HG02884 (cell line): ENCODE measurements at regions not wholly inside any gene's neighbourhood (a gene's known extent, or its start where the extent isn't known, plus 50 kb on each side); places are given as distances from the start of the nearest gene placed in this dataset.

Experiments used
- ATAC-seq: cut with Tn5 transposase; IDR thresholded peaks from one replicate; pipeline ENCODE4 v1.9.1; 2021; ENCODE audit warnings: mild to moderate bottlenecking, moderate library complexity; ENCODE audit not compliant: unreplicated experiment

- ATAC-seq = no peak
These were observed 169.0 kb downstream of the BUD13 start for GRCh38 chr11:116603728-116604323.

DNA sequence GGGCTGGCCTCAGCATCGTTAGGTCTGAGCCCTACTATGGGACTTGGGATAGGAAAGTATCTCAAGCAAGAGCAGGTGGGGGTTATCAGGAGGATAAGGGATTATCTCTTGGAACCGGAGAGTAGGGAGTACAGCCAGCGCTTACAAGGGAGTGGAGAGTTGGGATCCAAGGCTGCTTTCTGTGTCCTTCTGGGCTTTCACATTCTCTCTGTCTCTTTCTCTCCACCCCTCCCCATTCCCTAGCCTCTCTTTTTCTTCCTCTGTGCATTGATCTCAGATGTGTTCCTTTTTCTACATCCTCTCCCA, 170.2 kb downstream of the BUD13 start:
- no peak for ATAC-seq

DNA sequence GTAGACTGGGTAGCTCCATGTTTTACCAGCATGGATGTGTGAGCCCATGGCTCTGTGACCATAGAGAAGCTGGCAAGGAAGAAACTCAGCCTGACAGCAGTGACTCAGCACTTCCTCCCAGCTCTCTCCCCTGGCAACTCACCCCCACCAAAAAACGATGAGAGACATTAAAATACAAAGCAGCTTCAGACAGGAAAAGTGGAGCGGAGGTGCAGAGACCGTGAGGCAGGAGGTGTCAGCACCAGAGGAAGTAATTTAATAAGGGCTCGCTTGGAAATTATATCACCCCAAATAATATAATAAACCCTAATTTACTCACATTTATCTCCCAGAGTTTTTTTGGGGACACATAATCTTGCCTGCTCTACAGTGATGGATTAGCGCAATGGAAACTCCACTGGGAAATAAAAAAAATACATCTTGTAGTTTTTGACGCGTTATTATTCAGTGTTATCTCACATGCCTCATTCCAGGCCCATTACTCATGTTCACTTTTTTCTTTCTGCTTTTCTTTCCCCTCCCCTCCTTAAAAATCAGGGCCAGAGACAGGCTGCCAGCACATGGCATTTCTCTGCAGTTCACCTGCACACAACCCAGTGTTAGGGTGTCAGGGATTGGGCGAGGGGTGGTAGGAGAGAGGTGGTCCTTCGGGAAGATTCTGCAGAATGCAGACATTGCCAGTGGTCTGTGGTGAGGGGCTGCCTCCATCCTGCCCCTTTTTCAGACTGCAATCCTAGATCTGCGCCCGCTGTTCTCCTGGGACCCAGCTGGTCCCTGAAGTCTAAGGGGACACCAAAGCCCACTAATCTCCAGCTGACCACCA, 170.8 kb downstream of the BUD13 start:
- ATAC-seq = no peak

DNA sequence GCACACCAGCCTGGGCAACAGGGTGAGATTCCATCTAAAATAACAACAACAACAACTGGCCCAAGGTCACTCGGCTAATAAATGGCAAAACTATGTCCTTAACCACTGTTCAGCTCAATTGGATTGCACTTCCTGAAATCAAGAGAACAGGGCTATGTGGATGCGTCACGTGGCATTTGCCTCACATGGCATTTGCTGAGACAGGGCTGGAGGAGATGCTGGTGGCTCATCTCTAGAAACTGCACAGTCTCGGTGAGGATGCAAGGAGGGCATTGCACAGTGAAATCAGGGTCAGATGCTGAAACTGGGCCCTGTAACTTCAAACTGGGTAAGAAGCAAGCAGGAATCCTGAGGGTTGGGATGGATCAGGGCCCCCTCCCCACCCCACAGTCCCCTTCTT, 171.9 kb downstream of the BUD13 start:
- ATAC-seq = no peak

DNA sequence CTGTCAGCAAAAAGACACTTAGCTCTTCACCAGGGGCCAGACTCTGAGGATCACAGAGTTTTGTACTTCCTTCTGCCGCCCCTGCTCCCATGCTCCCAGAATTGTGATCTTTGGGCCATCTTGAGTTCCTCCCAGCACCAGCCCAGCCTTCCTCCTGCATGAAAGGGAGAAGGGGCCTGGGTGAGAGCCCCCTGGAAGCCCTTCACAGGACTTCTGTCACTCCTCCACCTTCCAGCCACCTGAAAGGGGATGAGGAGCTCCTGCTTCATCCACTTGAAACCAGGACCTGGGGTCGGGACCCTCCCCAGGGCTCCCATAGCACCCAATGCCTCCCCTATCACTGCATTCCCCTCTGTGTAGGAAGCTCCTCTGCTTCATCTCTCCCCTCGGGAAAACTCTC, 174.2 kb downstream of the BUD13 start:
- no peak for ATAC-seq

DNA sequence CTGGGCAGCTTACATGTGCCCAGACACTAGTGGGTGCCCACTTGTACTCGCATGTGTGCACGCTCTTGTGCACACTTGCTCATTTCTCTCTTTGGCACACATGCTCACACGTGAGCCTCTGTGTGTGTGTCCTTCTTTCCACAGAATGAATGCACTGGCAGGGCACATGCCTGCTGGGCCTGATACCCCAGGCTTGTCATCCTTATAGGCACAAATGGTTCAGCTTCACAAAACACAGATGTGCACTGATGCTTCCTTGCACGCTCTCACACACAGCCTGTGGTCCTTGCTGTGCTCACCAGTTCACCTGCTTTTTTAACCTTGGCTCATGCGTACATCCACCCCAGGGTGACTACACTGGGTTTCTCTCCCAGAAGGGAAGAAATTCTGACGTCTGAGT, 174.8 kb downstream of the BUD13 start:
- no peak for ATAC-seq

DNA sequence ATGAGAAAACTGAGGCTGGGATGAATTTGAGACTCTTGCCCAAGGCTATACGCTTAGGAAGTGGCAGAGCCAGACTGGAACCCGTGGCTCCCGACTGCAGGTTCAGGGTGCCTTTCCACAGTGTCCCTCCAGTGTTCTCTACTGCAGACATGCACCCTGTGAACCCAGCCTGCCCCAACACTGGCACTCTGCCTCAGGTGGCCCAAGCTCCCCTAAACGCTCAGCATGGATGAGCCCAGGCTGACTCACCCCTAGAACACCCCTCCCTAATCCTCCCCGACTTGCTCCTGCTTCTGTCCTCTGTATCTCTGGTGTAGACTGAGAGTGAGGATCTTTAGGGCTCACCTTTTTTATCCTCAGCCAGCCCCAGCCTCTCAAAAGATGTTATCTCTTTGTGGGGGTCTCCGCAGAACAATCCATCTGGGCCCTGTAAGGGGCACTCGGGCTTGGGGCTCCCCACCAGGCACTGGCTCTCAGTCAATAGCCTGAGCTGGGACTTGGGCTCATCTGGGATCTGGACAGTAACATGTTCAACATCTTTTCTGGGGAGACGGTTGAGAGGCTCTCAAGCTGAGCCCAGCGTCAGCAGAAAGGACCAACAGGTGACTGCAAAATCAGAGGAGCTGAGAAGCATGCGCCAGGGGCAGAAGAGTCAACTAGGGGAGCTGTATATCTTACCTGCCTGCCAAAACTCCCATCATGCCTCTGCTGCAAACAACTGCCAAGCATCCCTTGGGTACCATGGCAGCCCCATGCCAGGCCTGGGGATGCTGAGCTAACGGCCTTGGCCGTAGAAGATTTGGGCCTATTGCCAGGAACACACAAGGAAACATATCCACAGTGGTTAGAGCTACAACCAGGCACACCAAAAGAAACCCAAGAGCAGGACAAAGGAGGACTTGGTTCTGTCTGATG, 176.2 kb downstream of the BUD13 start:
- no peak for ATAC-seq

- no peak for ATAC-seq
These were observed 177.4 kb downstream of the BUD13 start for GRCh38 chr11:116595305-116595880.

DNA sequence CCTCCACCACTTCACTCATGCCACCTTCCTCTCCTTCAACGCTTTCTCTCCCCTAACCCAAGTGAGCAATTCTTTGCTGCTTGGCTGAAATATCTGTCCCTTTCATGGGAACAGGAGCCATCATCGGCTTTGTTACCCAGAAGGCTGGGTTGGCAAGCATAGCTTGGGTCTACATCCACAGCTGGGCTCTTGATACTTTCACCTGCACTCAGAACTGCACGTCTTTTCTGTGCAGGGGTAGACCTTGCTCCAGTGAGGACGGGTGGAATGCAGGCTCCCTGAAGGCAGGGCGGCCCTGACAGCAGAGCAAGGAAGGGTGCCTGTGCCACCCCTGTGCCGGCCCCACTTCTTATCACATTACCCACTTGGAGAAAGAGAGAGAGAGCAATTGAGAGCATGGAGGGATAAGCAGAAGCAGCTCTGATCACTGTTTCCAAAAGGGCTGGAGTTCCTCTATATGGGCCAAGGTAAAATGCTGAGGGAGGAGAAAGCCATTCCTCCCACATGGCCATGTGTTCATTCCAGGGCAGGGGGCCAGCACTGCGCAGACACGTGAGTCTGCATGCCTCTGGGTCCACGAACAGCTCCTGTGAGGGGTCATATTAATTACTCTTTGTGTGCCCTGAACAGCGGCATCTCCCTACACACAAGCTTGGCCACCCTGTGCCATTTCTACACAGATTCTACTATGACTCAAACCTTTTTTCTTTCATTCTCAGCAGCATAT, 181.8 kb downstream of the BUD13 start:
- no peak for ATAC-seq

DNA sequence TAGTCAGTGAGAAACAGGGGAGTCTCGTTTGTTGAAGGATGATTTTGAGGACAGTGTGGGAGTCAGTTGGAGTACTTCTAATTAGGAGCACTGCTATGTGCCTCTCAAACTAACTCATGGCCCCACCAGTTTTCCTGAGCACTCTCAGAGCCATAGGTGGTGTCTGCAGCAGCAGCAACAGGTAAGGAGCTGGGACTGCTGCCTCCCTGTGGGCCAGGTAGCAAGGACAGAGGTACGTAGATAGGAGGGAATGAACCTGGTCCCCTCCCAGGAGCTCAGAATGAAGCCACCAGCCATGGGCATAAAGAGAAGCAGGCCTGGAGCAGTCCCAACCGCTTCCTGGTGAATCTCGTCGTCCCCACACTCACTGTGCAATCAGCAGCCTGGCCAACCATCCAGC, 183.4 kb downstream of the BUD13 start:
- ATAC-seq = no peak

DNA sequence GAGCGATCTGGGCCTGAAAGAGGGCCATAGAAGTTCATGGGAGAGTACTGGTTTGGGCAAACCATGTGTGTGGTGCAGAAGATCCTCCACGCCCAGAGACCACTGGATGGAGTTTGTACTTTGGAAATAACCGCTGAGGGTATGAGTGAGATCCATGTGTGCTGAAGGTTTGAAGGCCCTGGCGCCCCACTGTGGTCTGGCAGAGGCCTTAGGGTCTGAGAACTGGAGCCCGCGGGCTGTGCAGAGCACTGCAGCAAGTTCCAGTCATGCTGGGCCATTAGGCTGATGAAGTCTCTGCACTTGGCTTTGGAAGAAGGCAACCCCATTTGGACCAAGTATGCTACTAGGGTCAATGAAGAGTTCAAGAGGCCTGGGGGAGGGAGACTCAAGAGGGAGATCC, 186.4 kb downstream of the BUD13 start:
- no peak for ATAC-seq

GRCh38 chr11:116582571-116582970, 190.2 kb downstream of the BUD13 start:
- ATAC-seq = no peak

DNA sequence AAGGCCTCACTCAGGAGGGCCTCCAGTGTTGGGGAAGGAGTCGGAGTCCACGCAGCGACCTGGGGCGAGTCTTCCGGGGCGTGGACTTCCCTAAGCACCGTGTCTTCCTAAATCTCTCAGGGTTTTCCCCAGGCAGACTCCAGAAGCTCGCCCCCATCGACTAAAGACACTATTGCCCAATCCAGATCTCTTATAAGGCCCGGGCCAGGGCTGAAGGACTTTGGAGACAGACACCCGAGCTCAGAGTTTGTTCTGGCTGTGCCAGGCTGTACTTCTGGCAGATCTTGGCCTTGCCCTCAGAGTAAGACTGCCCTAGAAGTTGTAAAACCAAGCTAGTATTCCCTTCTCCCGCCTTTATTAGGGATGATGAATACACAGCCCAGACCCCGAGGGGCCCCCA, 191.4 kb downstream of the BUD13 start:
- no peak for ATAC-seq

DNA sequence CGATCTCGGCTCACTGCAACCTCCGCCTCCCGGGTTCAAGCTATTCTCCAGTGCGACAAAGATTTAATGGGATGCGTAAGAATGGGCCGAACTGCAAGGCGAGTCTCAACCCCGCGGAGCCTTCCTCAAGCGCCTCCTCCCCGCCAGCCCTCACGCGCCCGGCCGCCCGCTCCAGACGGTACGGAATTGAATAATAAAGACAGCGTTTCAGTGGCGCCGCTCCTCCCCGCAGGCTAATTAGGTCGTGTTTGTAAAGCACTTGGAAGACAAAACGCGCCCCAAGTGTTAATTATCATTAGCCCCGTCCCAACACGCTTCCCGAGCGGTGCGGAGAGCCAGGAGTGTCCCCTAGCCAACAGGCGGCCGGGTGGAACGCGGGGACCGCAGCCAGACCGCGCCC, 192.0 kb downstream of the BUD13 start:
- no peak for ATAC-seq

DNA sequence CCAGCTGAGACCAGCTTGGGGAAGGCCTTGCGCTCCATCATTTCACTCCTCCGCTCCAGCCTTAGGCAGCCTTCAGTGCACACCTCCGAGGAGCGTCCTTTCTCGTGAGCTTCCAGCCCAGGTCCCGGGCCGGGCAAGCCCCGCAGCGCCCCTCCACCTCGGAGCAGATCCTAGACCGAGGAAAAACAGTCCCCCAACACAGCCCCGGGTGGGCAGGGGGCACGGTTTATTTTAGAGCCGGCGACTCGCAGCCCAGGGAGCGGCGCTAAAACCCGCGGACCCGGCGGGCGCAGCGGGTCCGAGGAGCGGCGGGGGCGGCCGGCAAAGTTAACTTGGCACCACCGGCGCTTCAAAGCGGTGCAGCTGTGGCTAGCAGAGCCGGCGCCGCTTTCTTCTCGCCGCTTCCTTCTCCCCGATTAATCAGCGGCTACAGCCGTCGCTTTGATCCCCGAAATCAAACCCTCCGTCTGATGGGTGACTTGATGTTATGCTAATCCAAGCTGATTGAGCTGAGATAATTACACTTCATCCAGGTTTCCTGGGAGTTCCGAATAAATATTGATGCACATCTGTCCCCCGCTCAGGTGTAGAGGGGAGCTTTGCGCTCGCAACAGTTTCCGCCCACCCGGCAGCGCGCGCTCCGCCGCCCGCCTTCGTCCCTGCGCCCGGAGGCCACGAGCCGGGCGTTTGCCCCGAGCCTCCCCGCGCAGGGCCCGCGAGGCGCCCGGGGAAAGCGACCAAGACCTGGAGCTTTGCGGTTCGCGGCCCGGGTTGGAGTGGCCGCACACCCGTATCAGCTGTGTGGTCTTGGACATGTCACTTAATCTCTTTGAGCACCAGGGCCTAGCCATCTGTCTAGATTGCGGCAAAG, 192.7 kb downstream of the BUD13 start:
- no peak for ATAC-seq

- no peak for ATAC-seq
These were observed 193.6 kb downstream of the BUD13 start for GRCh38 chr11:116579031-116579653.

- ATAC-seq = no peak
These were observed 194.8 kb downstream of the BUD13 start for GRCh38 chr11:116577956-116578355.

GRCh38 chr11:116577273-116577672, 195.5 kb downstream of the BUD13 start:
- ATAC-seq = no peak

DNA sequence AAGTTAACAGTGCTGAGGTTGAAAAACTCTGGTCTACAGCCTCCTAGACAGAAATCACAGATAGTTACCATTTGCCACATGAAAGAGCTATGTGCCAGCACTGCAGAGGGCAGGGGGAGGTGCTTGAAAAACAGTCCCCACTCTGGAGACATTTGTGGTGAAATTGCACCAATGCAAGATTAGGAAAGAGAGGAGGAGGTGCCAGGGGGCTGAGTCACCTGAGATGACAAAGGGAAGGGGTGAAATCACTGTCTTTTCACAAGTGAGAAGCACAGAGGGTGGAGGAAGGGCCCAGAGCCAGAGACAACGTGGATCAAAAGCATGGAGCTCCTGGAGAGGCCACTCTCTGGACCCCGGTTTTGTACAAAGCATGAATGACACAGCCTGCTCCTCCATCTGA, 196.3 kb downstream of the BUD13 start:
- ATAC-seq = no peak
